IMR-90 (cell line): ENCODE measurements at regions not wholly inside any gene's neighbourhood (a gene's known extent, or its start where the extent isn't known, plus 50 kb on each side); places are given as distances from the start of the nearest gene placed in this dataset.

Experiments used
- ATAC-seq: fragments of 200-7000 bp; cut with Tn5 transposase; 2 replicates; pipeline ENCODE4 v1.9.1; 2020; ENCODE audit warnings: low read depth, mild to moderate bottlenecking, moderate library complexity
- BruUV-seq: library from RNA; stranded (reverse); fragments of 400-500 nt; replicated peaks from 2 replicates; lab custom pipeline; 2021; lab: Mats Ljungman, UMichigan
- CTCF ChIA-PET: fragments of 300-600 bp; formaldehyde crosslinking; extraction: SDS; loops from one replicate; lab custom pipeline; 2021; ENCODE audit warnings: antibody characterized with exemption; lab: Yijun Ruan, JAX
- POLR2A ChIA-PET: fragments of 300-600 bp; sonication (Branson Sonifier 250); formaldehyde crosslinking; loops from one replicate; lab custom pipeline; 2022; ENCODE audit warnings: antibody characterized with exemption; ENCODE audit not compliant: unreplicated experiment; lab: Charles Lee
- DNase-seq: peaks from one replicate; pipeline ENCODE4 v3.0.0; 2013
- H2AFZ ChIP-seq: replicated peaks from 2 replicates; pipeline ENCODE3; 2013; ENCODE audit warnings: low read length, mild to moderate bottlenecking; ENCODE audit not compliant: poor library complexity
- H2AK5ac ChIP-seq: 2 replicates; pipeline ENCODE4 v1.6.1; 2013; ENCODE audit warnings: low read depth, low read length, inconsistent platforms
- H2AK9ac ChIP-seq: replicated peaks from 2 replicates; pipeline ENCODE3; 2013; ENCODE audit warnings: mild to moderate bottlenecking, low read depth, low read length, moderate library complexity; ENCODE audit not compliant: poor library complexity
- H2BK120ac ChIP-seq: 2 replicates; pipeline ENCODE4 v1.6.1; 2013; ENCODE audit warnings: low read depth, low read length, inconsistent platforms
- H2BK15ac ChIP-seq: 3 replicates; pipeline ENCODE4 v1.6.1; 2013; ENCODE audit warnings: low read depth, low read length, inconsistent platforms
- H2BK20ac ChIP-seq: 2 replicates; pipeline ENCODE4 v1.6.1; 2013; ENCODE audit warnings: low read depth, mild to moderate bottlenecking, inconsistent platforms, low read length, moderate library complexity
- H2BK5ac ChIP-seq: 2 replicates; pipeline ENCODE4 v1.6.1; 2013; ENCODE audit warnings: mild to moderate bottlenecking, low read depth, low read length, inconsistent platforms; ENCODE audit not compliant: poor library complexity, severe bottlenecking
- H3K14ac ChIP-seq: replicated peaks from 2 replicates; pipeline ENCODE4 v1.6.1; 2013; ENCODE audit warnings: low read depth, low read length, inconsistent platforms
- H3K18ac ChIP-seq: 2 replicates; pipeline ENCODE4 v1.6.1; 2013; ENCODE audit warnings: low read depth, low read length, control low read depth
- H3K23ac ChIP-seq: 2 replicates; pipeline ENCODE4 v1.6.1; 2013; ENCODE audit warnings: low read depth, low read length, inconsistent platforms
- H3K27ac ChIP-seq: 2 replicates; pipeline ENCODE4 v1.5.1; 2013; ENCODE audit warnings: mild to moderate bottlenecking, control low read depth, low read length; ENCODE audit not compliant: insufficient read depth
- H3K27me3 ChIP-seq: 2 replicates; pipeline ENCODE4 v1.6.1; 2013; ENCODE audit warnings: low read length; ENCODE audit not compliant: control insufficient read depth, insufficient read depth
- H3K36me3 ChIP-seq: 2 replicates; pipeline ENCODE4 v1.6.1; 2013; ENCODE audit warnings: low read length, mixed read lengths; ENCODE audit not compliant: control insufficient read depth, insufficient read depth
- H3K4ac ChIP-seq: 2 replicates; pipeline ENCODE4 v1.6.1; 2013; ENCODE audit warnings: low read depth, low read length, inconsistent platforms
- H3K4me1 ChIP-seq: 2 replicates; pipeline ENCODE4 v1.6.1; 2013; ENCODE audit warnings: low read length, mixed read lengths; ENCODE audit not compliant: control insufficient read depth, insufficient read depth
- H3K4me2 ChIP-seq: 2 replicates; pipeline ENCODE4 v1.6.1; 2013; ENCODE audit warnings: low read depth, mild to moderate bottlenecking, control low read depth, low read length, moderate library complexity
- H3K4me3 ChIP-seq: 2 replicates; pipeline ENCODE4 v1.5.1; 2013; ENCODE audit warnings: low read depth, mild to moderate bottlenecking, control low read depth, low read length, moderate library complexity; ENCODE audit not compliant: insufficient read depth
- H3K56ac ChIP-seq: 2 replicates; pipeline ENCODE4 v1.6.1; 2013; ENCODE audit warnings: low read length, inconsistent platforms; ENCODE audit not compliant: insufficient read depth; ENCODE audit errors: extremely low read depth
- H3K79me1 ChIP-seq, 2 experiments: 2 replicates each; pipeline ENCODE4 v1.6.1; 2013; ENCODE audit warnings: low read length in 2 of 2, inconsistent platforms in 1 of 2, low read depth in 1 of 2
- H3K9ac ChIP-seq: 2 replicates; pipeline ENCODE4 v1.6.1; 2013; ENCODE audit warnings: low read depth, low read length, control low read depth
- H3K9me1 ChIP-seq: 2 replicates; pipeline ENCODE4 v1.6.1; 2013; ENCODE audit warnings: low read length, inconsistent platforms; ENCODE audit not compliant: insufficient read depth
- H3K9me3 ChIP-seq: 2 replicates; pipeline ENCODE4 v1.6.1; 2013; ENCODE audit warnings: low read length; ENCODE audit not compliant: control insufficient read depth, insufficient read depth
- H4K20me1 ChIP-seq: 2 replicates; pipeline ENCODE4 v1.6.1; 2013; ENCODE audit warnings: low read length, inconsistent platforms; ENCODE audit not compliant: insufficient read depth
- H4K5ac ChIP-seq: 2 replicates; pipeline ENCODE4 v1.6.1; 2013; ENCODE audit warnings: mild to moderate bottlenecking, low read depth, low read length, control low read depth
- H4K8ac ChIP-seq, 2 experiments: 2 replicates each; pipeline ENCODE4 v1.6.1; 2013; ENCODE audit warnings: low read depth in 2 of 2, low read length in 2 of 2, control low read depth in 1 of 2, inconsistent platforms in 1 of 2
- H4K91ac ChIP-seq: 2 replicates; pipeline ENCODE4 v1.6.1; 2013; ENCODE audit warnings: low read depth, low read length, inconsistent platforms; ENCODE audit not compliant: insufficient read depth
- BHLHE40 ChIP-seq: fragments of 150-350 bp; IDR thresholded peaks from 2 replicates; pipeline ENCODE4 v1.6.1; 2016; ENCODE audit warnings: mild to moderate bottlenecking, low read depth, low read length
- CEBPB ChIP-seq: IDR thresholded peaks from 2 replicates; pipeline ENCODE4 v1.6.1; 2012; ENCODE audit warnings: low read depth, low read length, improper control_type of control experiment
- CHD1 ChIP-seq: IDR thresholded peaks from 2 replicates; pipeline ENCODE4 v1.6.1; 2012; ENCODE audit warnings: low read depth, low read length, improper control_type of control experiment
- FOS ChIP-seq: fragments of 150-350 bp; IDR thresholded peaks from 2 replicates; pipeline ENCODE4 v1.6.1; 2016; ENCODE audit warnings: low read depth, low read length
- MXI1 ChIP-seq: IDR thresholded peaks from 2 replicates; pipeline ENCODE4 v1.6.1; 2012; ENCODE audit warnings: low read depth, mild to moderate bottlenecking, low read length, moderate library complexity, borderline replicate concordance
- NFE2L2 ChIP-seq: fragments of 150-350 bp; IDR thresholded peaks from 2 replicates; pipeline ENCODE4 v1.6.1; 2016; ENCODE audit warnings: low read depth, mild to moderate bottlenecking, low read length
- POLR2A ChIP-seq: IDR thresholded peaks from 2 replicates; pipeline ENCODE4 v1.6.1; 2012; ENCODE audit warnings: mild to moderate bottlenecking, low read depth, low read length
- RAD21 ChIP-seq: IDR thresholded peaks from 2 replicates; pipeline ENCODE4 v1.6.1; 2012; ENCODE audit warnings: low read length, improper control_type of control experiment
- RCOR1 ChIP-seq: IDR thresholded peaks from 2 replicates; pipeline ENCODE4 v1.6.1; 2012; ENCODE audit warnings: mild to moderate bottlenecking, low read length, improper control_type of control experiment; ENCODE audit not compliant: insufficient replicate concordance
- RFX5 ChIP-seq: IDR thresholded peaks from 2 replicates; pipeline ENCODE4 v1.8.0; 2012; ENCODE audit warnings: low read depth, mild to moderate bottlenecking, low read length, moderate library complexity
- SMC3 ChIP-seq: fragments of 150-350 bp; IDR thresholded peaks from 2 replicates; pipeline ENCODE4 v1.6.1; 2016; ENCODE audit warnings: low read depth, mild to moderate bottlenecking, antibody characterized with exemption, low read length, moderate library complexity
- WGBS, 2 experiments: methylation state at CpG; one replicate each; pipeline versions ENCODE4 v1.1.5 to v1.1.7; 2013; ENCODE audit warnings: missing lambda C conversion rate in 2 of 2; ENCODE audit not compliant: insufficient read length in 1 of 2; ENCODE audit errors: extremely low coverage in 2 of 2; 5-methylcytosine and 5-hydroxymethylcytosine counted together
- dilution Hi-C: fragments of 300-500 bp; cut with HindIII; formaldehyde crosslinking; loops from one replicate; pipeline ENCODE4 v1.14.3; 2018; ENCODE audit warnings: low sequenced_read_pairs; ENCODE audit not compliant: unreplicated experiment
- in situ Hi-C: fragments of 300-500 bp; cut with MboI; formaldehyde crosslinking; loops from 3 replicates; pipeline ENCODE4 v1.14.3; 2019; ENCODE audit warnings: low sequenced_read_pairs, inconsistent platforms, mixed read lengths
- intact Hi-C: fragments of 100-400 bp; cut with micrococcal nuclease; formaldehyde crosslinking; loops from 2 replicates; pipeline ENCODE4 v1.10.0; 2022
- TF ChIP-seq, protein P1 (sequence below): fragments of 150-350 bp; IDR thresholded peaks from 2 replicates; pipeline ENCODE4 v1.6.1; 2016; ENCODE audit warnings: low read depth, mild to moderate bottlenecking, low read length, moderate library complexity, borderline replicate concordance
- TF ChIP-seq, protein P2 (sequence below): conservative IDR thresholded peaks from 2 replicates; pipeline ENCODE4 v1.5.1; 2012; ENCODE audit warnings: mild to moderate bottlenecking, low read depth, low read length, improper control_type of control experiment

DNA sequence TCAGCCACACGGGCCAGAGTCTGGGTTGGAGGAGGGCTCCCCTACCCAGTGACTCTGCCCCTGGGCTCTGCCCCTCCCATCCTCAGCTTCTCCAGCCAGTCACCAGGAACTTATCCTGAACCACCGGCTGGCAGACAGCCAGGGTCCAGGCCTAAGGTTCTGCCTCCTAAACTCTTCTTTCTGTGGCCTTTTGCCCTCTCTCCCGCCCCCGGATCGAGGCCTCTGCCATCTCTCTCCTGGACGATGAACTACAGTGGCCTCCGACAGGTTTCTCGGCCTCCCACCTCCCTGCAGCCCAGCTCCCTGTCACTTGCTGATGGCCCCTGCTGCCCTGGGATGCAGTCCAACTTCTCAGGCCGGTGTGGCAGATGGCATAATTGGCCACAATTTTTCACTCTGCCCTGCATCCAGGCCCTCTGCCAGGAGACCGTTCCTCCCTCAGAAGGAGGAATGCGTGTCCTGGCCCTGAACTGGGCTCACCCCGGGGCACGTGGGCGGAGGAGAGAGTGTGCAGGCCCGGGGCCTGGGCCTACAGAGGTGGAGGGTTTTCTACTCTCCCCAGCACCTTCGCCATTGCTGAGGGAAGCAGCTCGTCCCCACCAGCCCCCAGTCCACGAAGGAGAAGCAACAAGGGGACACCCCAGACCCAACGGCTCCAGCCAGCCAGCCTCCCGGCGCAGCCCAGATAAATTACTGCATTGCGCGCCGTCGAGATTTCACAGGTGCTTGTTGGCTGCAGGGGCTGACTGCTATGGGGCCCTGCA, 81.9 kb upstream of the LRPAP1 start:
- no peak overlapping the region for H3K14ac ChIP-seq
- no peak overlapping the region for H2AK5ac ChIP-seq
- no peak overlapping the region for H3K56ac ChIP-seq
- no peak overlapping the region for H3K4ac ChIP-seq
- ATAC-seq (no peak), DNase-seq (no peak)
- H3K9me1 ChIP-seq: no peaks in the 10 kb centered on the region; the same call in 1 of the 2 replicates
- 0 out of 2 replicates have a peak, but pooled peaks cover 2% of the 10 kb centered on the region for H3K9me3 ChIP-seq
- no peaks in the 10 kb centered on the region; the same call in 1 of the 2 replicates for H3K27me3 ChIP-seq
- no peaks in the 10 kb centered on the region for H4K20me1 ChIP-seq
- H3K4me1 ChIP-seq: no peaks in the 10 kb centered on the region
- CTCF ChIA-PET: no interaction called here
- H3K36me3 ChIP-seq: no peaks in the 10 kb centered on the region
- no peak overlapping the region for H2AK9ac ChIP-seq
- no peak overlapping the region for H3K9ac ChIP-seq
- H2BK15ac ChIP-seq: no peak overlapping the region
- H2AFZ ChIP-seq: no peak overlapping the region
- no peak overlapping the region for H3K23ac ChIP-seq
- dilution Hi-C loops: no loop called here
- H4K8ac ChIP-seq: no peak overlapping the region
- intact Hi-C loops: no loop called here
- no peak overlapping the region for H3K27ac ChIP-seq
- no peak overlapping the region for H3K18ac ChIP-seq
- POLR2A ChIA-PET: no interaction called here
- H2BK120ac ChIP-seq: no peak overlapping the region
- H4K5ac ChIP-seq: no peak overlapping the region
- BruUV-seq: no TSS peak
- no peak overlapping the region for H2BK5ac ChIP-seq
- no peaks in the 10 kb centered on the region for H3K79me1 ChIP-seq
- TF ChIP-seq CEBPB: no peak
- no peak for TF ChIP-seq SMC3
- TF ChIP-seq FOS: no peak
- no peak for TF ChIP-seq RFX5
- TF ChIP-seq NFE2L2: no peak
- TF ChIP-seq RCOR1: no peak
- TF ChIP-seq BHLHE40: no peak
- TF ChIP-seq, protein P1, sequence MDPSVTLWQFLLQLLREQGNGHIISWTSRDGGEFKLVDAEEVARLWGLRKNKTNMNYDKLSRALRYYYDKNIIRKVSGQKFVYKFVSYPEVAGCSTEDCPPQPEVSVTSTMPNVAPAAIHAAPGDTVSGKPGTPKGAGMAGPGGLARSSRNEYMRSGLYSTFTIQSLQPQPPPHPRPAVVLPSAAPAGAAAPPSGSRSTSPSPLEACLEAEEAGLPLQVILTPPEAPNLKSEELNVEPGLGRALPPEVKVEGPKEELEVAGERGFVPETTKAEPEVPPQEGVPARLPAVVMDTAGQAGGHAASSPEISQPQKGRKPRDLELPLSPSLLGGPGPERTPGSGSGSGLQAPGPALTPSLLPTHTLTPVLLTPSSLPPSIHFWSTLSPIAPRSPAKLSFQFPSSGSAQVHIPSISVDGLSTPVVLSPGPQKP: no peak
- TF ChIP-seq POLR2A: no peak
- TF ChIP-seq CHD1: no peak
- no peak for TF ChIP-seq RAD21
- TF ChIP-seq MXI1: no peak
- TF ChIP-seq, protein P2, sequence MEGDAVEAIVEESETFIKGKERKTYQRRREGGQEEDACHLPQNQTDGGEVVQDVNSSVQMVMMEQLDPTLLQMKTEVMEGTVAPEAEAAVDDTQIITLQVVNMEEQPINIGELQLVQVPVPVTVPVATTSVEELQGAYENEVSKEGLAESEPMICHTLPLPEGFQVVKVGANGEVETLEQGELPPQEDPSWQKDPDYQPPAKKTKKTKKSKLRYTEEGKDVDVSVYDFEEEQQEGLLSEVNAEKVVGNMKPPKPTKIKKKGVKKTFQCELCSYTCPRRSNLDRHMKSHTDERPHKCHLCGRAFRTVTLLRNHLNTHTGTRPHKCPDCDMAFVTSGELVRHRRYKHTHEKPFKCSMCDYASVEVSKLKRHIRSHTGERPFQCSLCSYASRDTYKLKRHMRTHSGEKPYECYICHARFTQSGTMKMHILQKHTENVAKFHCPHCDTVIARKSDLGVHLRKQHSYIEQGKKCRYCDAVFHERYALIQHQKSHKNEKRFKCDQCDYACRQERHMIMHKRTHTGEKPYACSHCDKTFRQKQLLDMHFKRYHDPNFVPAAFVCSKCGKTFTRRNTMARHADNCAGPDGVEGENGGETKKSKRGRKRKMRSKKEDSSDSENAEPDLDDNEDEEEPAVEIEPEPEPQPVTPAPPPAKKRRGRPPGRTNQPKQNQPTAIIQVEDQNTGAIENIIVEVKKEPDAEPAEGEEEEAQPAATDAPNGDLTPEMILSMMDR: no peak
- H3K4me3 ChIP-seq: no peak overlapping the region
- in situ Hi-C loops: no loop called here
- H3K4me2 ChIP-seq: no peak overlapping the region
- WGBS, 2 experiments: 63% methylated on average over 8 of the region's 25 CpGs; no CpG with 5 or more reads in 1 of the 2 experiments
- H2BK20ac ChIP-seq: no peak overlapping the region
- no peak overlapping the region for H4K91ac ChIP-seq
